IMR-90 (cell line): ENCODE measurements at regions not wholly inside any gene's neighbourhood (a gene's known extent, or its start where the extent isn't known, plus 50 kb on each side); places are given as distances from the start of the nearest gene placed in this dataset.

ENCODE experiments used
- ATAC-seq: fragments of 200-7000 bp; cut with Tn5 transposase; 2 replicates; pipeline ENCODE4 v1.9.1; 2020; ENCODE audit warnings: low read depth, mild to moderate bottlenecking, moderate library complexity
- BruUV-seq: library from RNA; stranded (reverse); fragments of 400-500 nt; replicated peaks from 2 replicates; lab custom pipeline; 2021; lab: Mats Ljungman, UMichigan
- CTCF ChIA-PET: fragments of 300-600 bp; formaldehyde crosslinking; extraction: SDS; loops from one replicate; lab custom pipeline; 2021; ENCODE audit warnings: antibody characterized with exemption; lab: Yijun Ruan, JAX
- POLR2A ChIA-PET: fragments of 300-600 bp; sonication (Branson Sonifier 250); formaldehyde crosslinking; loops from one replicate; lab custom pipeline; 2022; ENCODE audit warnings: antibody characterized with exemption; ENCODE audit not compliant: unreplicated experiment; lab: Charles Lee
- DNase-seq: peaks from one replicate; pipeline ENCODE4 v3.0.0; 2013
- H2AFZ ChIP-seq: replicated peaks from 2 replicates; pipeline ENCODE3; 2013; ENCODE audit warnings: low read length, mild to moderate bottlenecking; ENCODE audit not compliant: poor library complexity
- H2AK5ac ChIP-seq: 2 replicates; pipeline ENCODE4 v1.6.1; 2013; ENCODE audit warnings: low read depth, low read length, inconsistent platforms
- H2AK9ac ChIP-seq: replicated peaks from 2 replicates; pipeline ENCODE3; 2013; ENCODE audit warnings: mild to moderate bottlenecking, low read depth, low read length, moderate library complexity; ENCODE audit not compliant: poor library complexity
- H2BK120ac ChIP-seq: 2 replicates; pipeline ENCODE4 v1.6.1; 2013; ENCODE audit warnings: low read depth, low read length, inconsistent platforms
- H2BK15ac ChIP-seq: 3 replicates; pipeline ENCODE4 v1.6.1; 2013; ENCODE audit warnings: low read depth, low read length, inconsistent platforms
- H2BK20ac ChIP-seq: 2 replicates; pipeline ENCODE4 v1.6.1; 2013; ENCODE audit warnings: low read depth, mild to moderate bottlenecking, inconsistent platforms, low read length, moderate library complexity
- H2BK5ac ChIP-seq: 2 replicates; pipeline ENCODE4 v1.6.1; 2013; ENCODE audit warnings: mild to moderate bottlenecking, low read depth, low read length, inconsistent platforms; ENCODE audit not compliant: poor library complexity, severe bottlenecking
- H3K14ac ChIP-seq: replicated peaks from 2 replicates; pipeline ENCODE4 v1.6.1; 2013; ENCODE audit warnings: low read depth, low read length, inconsistent platforms
- H3K18ac ChIP-seq: 2 replicates; pipeline ENCODE4 v1.6.1; 2013; ENCODE audit warnings: low read depth, low read length, control low read depth
- H3K23ac ChIP-seq: 2 replicates; pipeline ENCODE4 v1.6.1; 2013; ENCODE audit warnings: low read depth, low read length, inconsistent platforms
- H3K27ac ChIP-seq: 2 replicates; pipeline ENCODE4 v1.5.1; 2013; ENCODE audit warnings: mild to moderate bottlenecking, control low read depth, low read length; ENCODE audit not compliant: insufficient read depth
- H3K27me3 ChIP-seq: 2 replicates; pipeline ENCODE4 v1.6.1; 2013; ENCODE audit warnings: low read length; ENCODE audit not compliant: control insufficient read depth, insufficient read depth
- H3K36me3 ChIP-seq: 2 replicates; pipeline ENCODE4 v1.6.1; 2013; ENCODE audit warnings: low read length, mixed read lengths; ENCODE audit not compliant: control insufficient read depth, insufficient read depth
- H3K4ac ChIP-seq: 2 replicates; pipeline ENCODE4 v1.6.1; 2013; ENCODE audit warnings: low read depth, low read length, inconsistent platforms
- H3K4me1 ChIP-seq: 2 replicates; pipeline ENCODE4 v1.6.1; 2013; ENCODE audit warnings: low read length, mixed read lengths; ENCODE audit not compliant: control insufficient read depth, insufficient read depth
- H3K4me2 ChIP-seq: 2 replicates; pipeline ENCODE4 v1.6.1; 2013; ENCODE audit warnings: low read depth, mild to moderate bottlenecking, control low read depth, low read length, moderate library complexity
- H3K4me3 ChIP-seq: 2 replicates; pipeline ENCODE4 v1.5.1; 2013; ENCODE audit warnings: low read depth, mild to moderate bottlenecking, control low read depth, low read length, moderate library complexity; ENCODE audit not compliant: insufficient read depth
- H3K56ac ChIP-seq: 2 replicates; pipeline ENCODE4 v1.6.1; 2013; ENCODE audit warnings: low read length, inconsistent platforms; ENCODE audit not compliant: insufficient read depth; ENCODE audit errors: extremely low read depth
- H3K79me1 ChIP-seq, 2 experiments: 2 replicates each; pipeline ENCODE4 v1.6.1; 2013; ENCODE audit warnings: low read length in 2 of 2, inconsistent platforms in 1 of 2, low read depth in 1 of 2
- H3K9ac ChIP-seq: 2 replicates; pipeline ENCODE4 v1.6.1; 2013; ENCODE audit warnings: low read depth, low read length, control low read depth
- H3K9me1 ChIP-seq: 2 replicates; pipeline ENCODE4 v1.6.1; 2013; ENCODE audit warnings: low read length, inconsistent platforms; ENCODE audit not compliant: insufficient read depth
- H3K9me3 ChIP-seq: 2 replicates; pipeline ENCODE4 v1.6.1; 2013; ENCODE audit warnings: low read length; ENCODE audit not compliant: control insufficient read depth, insufficient read depth
- H4K20me1 ChIP-seq: 2 replicates; pipeline ENCODE4 v1.6.1; 2013; ENCODE audit warnings: low read length, inconsistent platforms; ENCODE audit not compliant: insufficient read depth
- H4K5ac ChIP-seq: 2 replicates; pipeline ENCODE4 v1.6.1; 2013; ENCODE audit warnings: mild to moderate bottlenecking, low read depth, low read length, control low read depth
- H4K8ac ChIP-seq, 2 experiments: 2 replicates each; pipeline ENCODE4 v1.6.1; 2013; ENCODE audit warnings: low read depth in 2 of 2, low read length in 2 of 2, control low read depth in 1 of 2, inconsistent platforms in 1 of 2
- H4K91ac ChIP-seq: 2 replicates; pipeline ENCODE4 v1.6.1; 2013; ENCODE audit warnings: low read depth, low read length, inconsistent platforms; ENCODE audit not compliant: insufficient read depth
- CHD1 ChIP-seq: IDR thresholded peaks from 2 replicates; pipeline ENCODE4 v1.6.1; 2012; ENCODE audit warnings: low read depth, low read length, improper control_type of control experiment
- MAZ ChIP-seq: IDR thresholded peaks from 2 replicates; pipeline ENCODE4 v1.6.1; 2012; ENCODE audit warnings: low read depth, mild to moderate bottlenecking, low read length, improper control_type of control experiment, moderate library complexity, borderline replicate concordance
- NFE2L2 ChIP-seq: fragments of 150-350 bp; IDR thresholded peaks from 2 replicates; pipeline ENCODE4 v1.6.1; 2016; ENCODE audit warnings: low read depth, mild to moderate bottlenecking, low read length
- POLR2A ChIP-seq: IDR thresholded peaks from 2 replicates; pipeline ENCODE4 v1.6.1; 2012; ENCODE audit warnings: mild to moderate bottlenecking, low read depth, low read length
- RAD21 ChIP-seq: IDR thresholded peaks from 2 replicates; pipeline ENCODE4 v1.6.1; 2012; ENCODE audit warnings: low read length, improper control_type of control experiment
- RFX5 ChIP-seq: IDR thresholded peaks from 2 replicates; pipeline ENCODE4 v1.8.0; 2012; ENCODE audit warnings: low read depth, mild to moderate bottlenecking, low read length, moderate library complexity
- SMC3 ChIP-seq: fragments of 150-350 bp; IDR thresholded peaks from 2 replicates; pipeline ENCODE4 v1.6.1; 2016; ENCODE audit warnings: low read depth, mild to moderate bottlenecking, antibody characterized with exemption, low read length, moderate library complexity
- WGBS, 2 experiments: methylation state at CpG; one replicate each; pipeline versions ENCODE4 v1.1.5 to v1.1.7; 2013; ENCODE audit warnings: missing lambda C conversion rate in 2 of 2; ENCODE audit not compliant: insufficient read length in 1 of 2; ENCODE audit errors: extremely low coverage in 2 of 2; 5-methylcytosine and 5-hydroxymethylcytosine counted together
- dilution Hi-C: fragments of 300-500 bp; cut with HindIII; formaldehyde crosslinking; loops from one replicate; pipeline ENCODE4 v1.14.3; 2018; ENCODE audit warnings: low sequenced_read_pairs; ENCODE audit not compliant: unreplicated experiment
- in situ Hi-C: fragments of 300-500 bp; cut with MboI; formaldehyde crosslinking; loops from 3 replicates; pipeline ENCODE4 v1.14.3; 2019; ENCODE audit warnings: low sequenced_read_pairs, inconsistent platforms, mixed read lengths
- intact Hi-C: fragments of 100-400 bp; cut with micrococcal nuclease; formaldehyde crosslinking; loops from 2 replicates; pipeline ENCODE4 v1.10.0; 2022
- TF ChIP-seq, protein P1 (sequence below): conservative IDR thresholded peaks from 2 replicates; pipeline ENCODE4 v1.5.1; 2012; ENCODE audit warnings: mild to moderate bottlenecking, low read depth, low read length, improper control_type of control experiment
- TF ChIP-seq, protein P2 (sequence below): fragments of 150-350 bp; IDR thresholded peaks from 2 replicates; pipeline ENCODE4 v1.6.1; 2016; ENCODE audit warnings: low read depth, mild to moderate bottlenecking, low read length, moderate library complexity, borderline replicate concordance

DNA sequence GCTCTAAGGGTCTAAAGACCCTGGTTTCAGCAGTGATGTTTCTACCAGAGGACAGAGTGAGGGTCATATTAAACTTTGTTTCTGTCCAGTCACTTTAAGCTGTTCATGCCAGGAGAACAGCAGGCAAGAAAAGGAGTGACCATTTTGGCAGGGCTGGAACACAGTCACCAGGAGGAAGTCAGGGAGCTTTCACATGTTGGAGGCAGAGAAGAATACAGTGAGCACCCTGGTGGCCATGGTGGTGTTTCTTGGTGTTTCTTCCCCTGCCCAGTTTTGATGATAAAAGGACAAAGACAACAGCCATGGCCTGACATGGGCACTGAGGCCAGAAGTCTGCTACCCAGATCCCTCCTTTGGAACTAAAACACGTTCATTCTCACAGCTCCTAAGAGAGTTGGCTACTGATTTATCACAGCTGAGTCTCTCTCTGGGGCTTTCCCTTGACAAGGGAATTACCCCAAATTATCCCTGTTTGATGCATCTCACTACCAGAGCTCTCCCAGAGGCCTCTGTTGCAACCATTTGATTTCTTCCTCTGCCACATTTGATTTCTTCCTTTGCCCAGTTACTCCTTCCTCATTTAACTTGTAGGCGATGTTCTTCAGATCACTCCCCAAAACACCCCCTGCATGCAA, 106.4 kb upstream of the NWD2 start:
- TF ChIP-seq CHD1 (no peak), SMC3 (no peak), NFE2L2 (no peak), RAD21 (no peak), MAZ (no peak), POLR2A (no peak), RFX5 (no peak)
- TF ChIP-seq, protein P1, sequence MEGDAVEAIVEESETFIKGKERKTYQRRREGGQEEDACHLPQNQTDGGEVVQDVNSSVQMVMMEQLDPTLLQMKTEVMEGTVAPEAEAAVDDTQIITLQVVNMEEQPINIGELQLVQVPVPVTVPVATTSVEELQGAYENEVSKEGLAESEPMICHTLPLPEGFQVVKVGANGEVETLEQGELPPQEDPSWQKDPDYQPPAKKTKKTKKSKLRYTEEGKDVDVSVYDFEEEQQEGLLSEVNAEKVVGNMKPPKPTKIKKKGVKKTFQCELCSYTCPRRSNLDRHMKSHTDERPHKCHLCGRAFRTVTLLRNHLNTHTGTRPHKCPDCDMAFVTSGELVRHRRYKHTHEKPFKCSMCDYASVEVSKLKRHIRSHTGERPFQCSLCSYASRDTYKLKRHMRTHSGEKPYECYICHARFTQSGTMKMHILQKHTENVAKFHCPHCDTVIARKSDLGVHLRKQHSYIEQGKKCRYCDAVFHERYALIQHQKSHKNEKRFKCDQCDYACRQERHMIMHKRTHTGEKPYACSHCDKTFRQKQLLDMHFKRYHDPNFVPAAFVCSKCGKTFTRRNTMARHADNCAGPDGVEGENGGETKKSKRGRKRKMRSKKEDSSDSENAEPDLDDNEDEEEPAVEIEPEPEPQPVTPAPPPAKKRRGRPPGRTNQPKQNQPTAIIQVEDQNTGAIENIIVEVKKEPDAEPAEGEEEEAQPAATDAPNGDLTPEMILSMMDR: no peak
- TF ChIP-seq, protein P2, sequence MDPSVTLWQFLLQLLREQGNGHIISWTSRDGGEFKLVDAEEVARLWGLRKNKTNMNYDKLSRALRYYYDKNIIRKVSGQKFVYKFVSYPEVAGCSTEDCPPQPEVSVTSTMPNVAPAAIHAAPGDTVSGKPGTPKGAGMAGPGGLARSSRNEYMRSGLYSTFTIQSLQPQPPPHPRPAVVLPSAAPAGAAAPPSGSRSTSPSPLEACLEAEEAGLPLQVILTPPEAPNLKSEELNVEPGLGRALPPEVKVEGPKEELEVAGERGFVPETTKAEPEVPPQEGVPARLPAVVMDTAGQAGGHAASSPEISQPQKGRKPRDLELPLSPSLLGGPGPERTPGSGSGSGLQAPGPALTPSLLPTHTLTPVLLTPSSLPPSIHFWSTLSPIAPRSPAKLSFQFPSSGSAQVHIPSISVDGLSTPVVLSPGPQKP: no peak
- no peak overlapping the region for H3K14ac ChIP-seq
- H2BK5ac ChIP-seq: no peak overlapping the region
- dilution Hi-C loops: no loop called here
- ChIA-PET POLR2A (no interaction called here), CTCF (interaction anchor here (0.7 kb wide), 1 partner anchor 35 kb away, joined by 4 read pairs; no protein-coding TSS in a partner anchor)
- H3K23ac ChIP-seq: no peak overlapping the region
- H3K4me1 ChIP-seq: no peaks in the 10 kb centered on the region
- H2AK9ac ChIP-seq: no peak overlapping the region
- H3K9ac ChIP-seq: no peak overlapping the region
- H3K27me3 ChIP-seq: no peaks in the 10 kb centered on the region
- H3K18ac ChIP-seq: no peak overlapping the region
- H2BK120ac ChIP-seq: no peak overlapping the region
- no peaks in the 10 kb centered on the region for H3K9me3 ChIP-seq
- ATAC-seq (no peak), DNase-seq (no peak)
- H4K20me1 ChIP-seq: no peaks in the 10 kb centered on the region
- BruUV-seq: no TSS peak
- H2AFZ ChIP-seq: no peak overlapping the region
- no peak overlapping the region for H2BK15ac ChIP-seq
- WGBS, 2 experiments: no CpG with 5 or more reads among the region's 2 CpGs
- H3K9me1 ChIP-seq: no peaks in the 10 kb centered on the region
- H3K4me3 ChIP-seq: no peak overlapping the region
- no peak overlapping the region for H3K4ac ChIP-seq
- in situ Hi-C loops: no loop called here
- no peaks in the 10 kb centered on the region for H3K79me1 ChIP-seq
- H4K5ac ChIP-seq: no peak overlapping the region
- no peak overlapping the region for H3K4me2 ChIP-seq
- no peak overlapping the region for H3K27ac ChIP-seq
- no peak overlapping the region for H3K56ac ChIP-seq
- H4K8ac ChIP-seq: no peak overlapping the region
- H3K36me3 ChIP-seq: no peaks in the 10 kb centered on the region
- H4K91ac ChIP-seq: no peak overlapping the region
- intact Hi-C loops: no loop called here
- H2AK5ac ChIP-seq: no peak overlapping the region
- no peak overlapping the region for H2BK20ac ChIP-seq
